C4-2B (cell line): ENCODE measurements at regions not wholly inside any gene's neighbourhood (a gene's known extent, or its start where the extent isn't known, plus 50 kb on each side); places are given as distances from the start of the nearest gene placed in this dataset.
"Not testable (repeated sequence)": the region's sequence is repeated elsewhere in the genome, so short reads cannot be mapped to it uniquely, and the experiment has no call there.

Experiments
- H3K27ac ChIP-seq: fragments of 450-650 bp; 2 replicates; pipeline ENCODE4 v1.5.1; 2017
- CTCF ChIP-seq: fragments of 450-650 bp; conservative IDR thresholded peaks from 2 replicates; pipeline ENCODE4 v1.5.1; 2017; ENCODE audit warnings: mild to moderate bottlenecking
- ZFX ChIP-seq: fragments of 450-650 bp; IDR thresholded peaks from 2 replicates; pipeline ENCODE4 v1.6.1; 2017

DNA sequence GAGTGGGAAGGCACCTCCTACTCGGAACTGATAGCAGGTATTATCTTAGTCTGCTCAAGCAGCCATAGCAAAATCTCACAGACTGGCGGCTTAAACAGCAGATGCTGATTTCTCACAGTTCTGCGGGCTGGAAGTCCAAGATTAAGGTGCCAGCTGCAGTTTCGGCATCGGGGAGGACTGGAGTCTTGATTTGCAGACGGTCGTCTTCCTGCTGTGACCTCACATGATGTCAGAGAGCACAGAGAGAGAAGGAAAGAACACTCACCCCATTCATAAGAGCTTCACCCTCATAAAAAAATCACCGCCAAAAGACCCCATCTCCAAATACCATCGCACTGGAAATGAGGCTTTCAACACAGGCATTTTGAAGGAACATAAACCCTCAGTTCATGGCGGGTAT, 216.5 kb upstream of the PITRM1 start:
- H3K27ac ChIP-seq, result no peak overlapping the region
- TF ChIP-seq CTCF (no peak), ZFX (no peak)

GRCh38 chr10:3385487-3385886, 212.9 kb upstream of the PITRM1 start:
- H3K27ac ChIP-seq, result no peak overlapping the region
- no peak for TF ChIP-seq CTCF
- TF ChIP-seq ZFX, result no peak

DNA sequence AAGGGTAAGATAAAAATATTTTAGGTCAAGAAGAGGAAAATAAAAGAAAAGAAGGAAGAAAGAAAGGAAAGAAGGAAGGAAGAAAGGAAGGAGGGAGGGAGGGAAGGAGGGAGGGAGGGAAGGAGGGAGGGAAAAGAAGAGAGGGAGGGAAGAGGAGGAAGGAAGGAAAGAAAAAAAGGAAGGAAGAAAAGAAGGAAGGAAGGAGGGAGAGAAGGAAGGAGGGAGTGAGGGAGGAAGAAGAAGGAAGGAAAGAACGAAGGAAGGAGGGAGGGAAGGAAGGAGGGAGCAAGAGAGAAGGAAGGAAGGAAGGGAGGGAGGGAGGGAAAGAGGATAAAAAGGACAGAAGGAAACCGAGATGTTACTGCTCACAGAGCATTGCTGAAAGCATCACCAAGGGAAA, 209.5 kb upstream of the PITRM1 start:
- no peak overlapping the region for H3K27ac ChIP-seq
- TF ChIP-seq CTCF (no peak), ZFX (no peak)

DNA sequence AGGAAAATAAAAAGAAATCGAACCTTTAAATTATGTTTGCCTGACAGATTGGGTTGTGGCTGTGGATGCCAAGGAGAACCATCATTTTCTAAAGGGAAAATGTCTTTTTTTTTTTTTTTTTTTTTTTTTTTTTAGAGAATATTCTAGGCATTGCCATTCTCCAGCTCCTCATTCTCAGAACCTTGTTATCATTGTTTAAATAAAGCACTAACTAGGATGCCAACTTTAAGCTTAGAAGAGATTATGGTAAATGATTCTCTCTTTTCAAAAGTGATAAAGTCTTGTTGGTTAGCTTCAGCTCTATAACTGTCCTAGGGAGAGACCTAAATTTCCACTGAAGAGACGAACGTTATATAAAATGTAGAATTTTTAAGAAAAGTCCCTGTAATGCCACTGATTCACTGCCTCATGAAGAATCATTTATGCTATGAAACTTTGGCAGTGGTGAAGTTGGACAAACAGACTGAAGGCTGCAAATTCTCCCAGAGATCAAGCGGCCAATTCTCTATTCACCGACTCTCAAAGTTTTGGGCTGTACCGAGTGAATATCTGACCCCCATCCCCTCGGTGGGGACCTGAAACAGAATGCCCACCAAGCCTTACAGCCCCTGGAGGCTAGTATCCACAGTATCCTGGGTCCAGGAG, 207.9 kb upstream of the PITRM1 start:
- TF ChIP-seq ZFX, result no peak
- no peak for TF ChIP-seq CTCF
- no peak overlapping the region for H3K27ac ChIP-seq

GRCh38 chr10:3376631-3377030, 204.0 kb upstream of the PITRM1 start:
- TF ChIP-seq CTCF (no peak), ZFX (no peak)
- H3K27ac ChIP-seq, result no peak overlapping the region

GRCh38 chr10:3375505-3375904, 202.9 kb upstream of the PITRM1 start:
- H3K27ac ChIP-seq, result no peak overlapping the region
- TF ChIP-seq ZFX, result no peak
- TF ChIP-seq CTCF, result no peak

- TF ChIP-seq ZFX (no peak), CTCF (no peak)
- H3K27ac ChIP-seq, result no peak overlapping the region
These were observed 202.3 kb upstream of the PITRM1 start for GRCh38 chr10:3374914-3375313.

DNA sequence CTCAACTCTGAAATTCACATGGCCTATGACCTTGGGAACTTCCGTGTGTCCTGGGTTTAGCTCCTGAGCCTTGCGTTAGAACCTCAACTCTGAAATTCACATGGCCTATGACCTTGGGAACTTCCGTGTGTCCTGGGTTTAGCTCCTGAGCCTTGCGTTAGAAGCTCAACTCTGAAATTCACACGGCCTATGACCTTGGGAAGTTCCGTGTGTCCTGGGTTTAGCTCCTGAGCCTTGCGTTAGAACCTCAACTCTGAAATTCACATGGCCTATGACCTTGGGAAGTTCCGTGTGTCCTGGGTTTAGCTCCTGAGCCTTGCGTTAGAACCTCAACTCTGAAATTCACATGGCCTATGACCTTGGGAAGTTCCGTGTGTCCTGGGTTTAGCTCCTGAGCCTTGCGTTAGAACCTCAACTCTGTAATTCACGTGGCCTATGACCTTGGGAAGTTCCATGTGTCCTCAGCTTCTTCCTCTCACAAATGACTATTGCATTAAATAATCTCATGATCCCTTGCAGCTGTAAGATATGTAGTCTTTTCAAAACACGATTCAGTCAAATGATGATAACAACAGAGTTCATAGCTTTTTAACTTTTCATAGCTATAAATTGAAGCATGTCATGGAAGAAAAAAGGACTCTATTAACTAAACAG, 200.9 kb upstream of the PITRM1 start:
- H3K27ac ChIP-seq, result not testable (repeated sequence)
